HPDE6-E6E7 (cell line): ENCODE measurements at regions not wholly inside any gene's neighbourhood (a gene's known extent, or its start where the extent isn't known, plus 50 kb on each side); places are given as distances from the start of the nearest gene placed in this dataset.
"Not testable (repeated sequence)": the region's sequence is repeated elsewhere in the genome, so short reads cannot be mapped to it uniquely, and the experiment has no call there.

Source experiments
- DNase-seq: peaks from one replicate; pipeline ENCODE4 v3.0.0; 2011; ENCODE audit warnings: missing footprints; ENCODE audit errors: extremely low spot score

DNA sequence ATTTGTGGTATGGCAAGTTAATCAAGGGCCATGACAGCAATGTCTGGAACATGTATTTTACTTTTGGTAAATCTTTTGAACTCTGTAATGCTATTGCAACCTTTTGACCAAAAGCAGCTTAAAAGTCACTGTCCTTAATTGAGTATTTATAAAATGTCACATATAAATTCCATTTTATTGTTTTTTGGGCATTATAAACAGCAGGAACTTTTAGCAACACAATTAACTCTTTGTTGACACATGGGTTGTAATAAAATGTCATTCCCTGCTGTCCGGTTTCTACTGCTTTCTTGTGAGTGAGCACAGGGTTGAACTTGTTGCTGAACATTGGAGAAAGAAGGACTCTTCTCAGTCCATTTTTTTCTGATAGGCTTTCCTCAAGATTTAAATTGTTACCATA is 1923.1 kb downstream of the PCDH9 start:
- no peak for DNase-seq

DNA sequence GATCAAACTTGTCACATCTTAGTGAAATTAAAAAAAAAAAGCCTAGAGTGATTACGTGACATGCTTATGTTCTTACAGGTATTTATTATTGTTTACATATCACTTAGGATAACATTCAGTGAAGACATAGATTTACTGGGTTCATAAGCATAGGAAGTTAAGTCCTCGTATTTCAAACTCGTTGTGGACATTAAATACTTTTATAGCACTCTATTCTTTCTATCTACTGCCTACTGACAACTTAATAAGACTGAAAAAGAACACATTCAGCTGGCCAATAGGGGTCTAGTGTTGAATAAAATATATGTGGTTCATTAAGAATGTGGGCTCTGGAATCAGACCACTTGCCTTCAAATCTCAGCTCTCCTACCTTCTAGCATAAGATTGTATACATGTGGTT is 1927.4 kb downstream of the PCDH9 start:
- DNase-seq, result no peak

DNA sequence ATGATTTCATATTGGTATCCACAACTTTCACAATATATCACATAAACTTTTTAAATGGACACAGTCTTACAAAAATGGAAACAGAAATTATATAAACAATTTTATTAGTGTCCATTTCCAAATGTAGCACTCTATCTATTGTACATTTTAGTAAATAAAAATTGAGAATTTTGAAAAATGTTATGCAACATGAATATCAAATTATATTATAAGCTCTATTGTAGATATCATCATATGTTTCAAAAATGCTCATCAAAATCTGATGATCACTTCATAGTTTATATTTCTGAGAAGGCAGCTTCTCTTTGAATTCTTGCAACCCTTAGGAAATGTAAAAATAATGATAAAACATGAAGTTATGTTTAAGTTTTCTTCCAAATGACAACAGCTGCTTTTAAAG is 1928.6 kb downstream of the PCDH9 start:
- no peak for DNase-seq

DNA sequence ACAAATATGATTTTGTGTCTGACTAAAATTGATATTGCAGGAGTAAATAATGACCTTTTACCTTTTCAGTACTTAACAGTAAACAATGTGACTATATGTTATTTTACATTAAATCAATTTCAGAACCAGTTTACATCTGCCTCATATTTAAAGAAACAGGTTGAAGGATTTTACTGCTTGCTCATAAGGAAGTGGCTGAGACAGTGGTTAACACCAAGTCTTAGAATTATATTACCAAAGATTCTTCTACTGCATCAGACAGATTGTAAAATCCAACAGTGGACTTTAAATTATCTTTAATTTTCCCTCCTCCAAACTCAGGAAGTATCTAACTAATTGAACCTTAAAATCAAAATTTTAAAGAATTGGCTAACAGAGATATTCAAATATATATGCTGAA is 1929.9 kb downstream of the PCDH9 start:
- DNase-seq, result no peak

DNA sequence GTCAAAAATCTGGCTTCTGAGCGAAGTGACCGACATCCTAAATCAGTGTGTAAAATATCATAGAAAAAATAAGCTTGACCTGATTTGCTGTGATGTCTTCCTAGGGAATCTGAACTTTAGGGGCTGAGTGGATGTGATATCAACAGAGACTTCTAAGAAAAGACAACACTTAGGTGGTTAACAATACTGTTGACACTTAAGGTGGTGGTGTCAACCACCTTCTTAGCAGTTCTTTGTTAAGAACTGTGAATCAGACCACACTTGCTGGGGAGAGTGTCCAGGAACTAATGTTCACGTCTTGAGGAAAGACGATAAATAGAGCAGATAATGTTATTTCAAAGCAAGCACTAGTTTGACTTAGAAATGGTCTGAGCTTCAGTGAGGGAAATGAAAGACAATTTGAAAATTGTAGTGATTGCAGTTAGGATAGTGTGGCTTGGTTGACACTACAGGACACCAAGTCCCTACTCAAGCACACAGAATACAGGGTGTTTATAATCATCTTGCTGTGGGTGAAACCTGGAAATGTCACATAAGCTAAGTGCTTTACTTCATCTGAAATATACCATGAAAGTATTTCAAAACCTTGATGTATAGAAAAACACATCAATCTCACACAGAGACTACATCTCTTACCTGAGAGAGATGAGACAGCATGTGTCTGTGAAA is 1936.5 kb downstream of the PCDH9 start:
- DNase-seq, result no peak

DNA sequence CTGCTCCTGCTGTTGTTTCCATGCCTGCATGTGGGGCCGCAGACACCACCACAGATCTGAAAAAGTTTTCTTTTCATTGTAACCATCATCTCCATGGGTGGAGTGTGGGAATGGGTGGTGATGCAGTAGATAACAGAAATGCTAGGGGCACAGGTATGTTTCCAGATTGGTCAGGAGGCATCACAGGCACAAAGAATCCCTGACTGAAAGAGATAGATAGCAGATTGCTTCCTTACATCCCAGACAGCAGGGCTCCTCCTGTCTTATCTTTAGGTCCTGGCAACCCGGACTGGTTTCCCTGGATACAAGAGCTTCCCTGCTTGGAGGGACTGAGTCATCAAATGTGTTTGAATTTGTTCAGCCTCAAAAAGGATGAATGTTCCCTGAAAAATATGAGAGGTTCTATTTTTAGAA is 1937.6 kb downstream of the PCDH9 start:
- no peak for DNase-seq

DNA sequence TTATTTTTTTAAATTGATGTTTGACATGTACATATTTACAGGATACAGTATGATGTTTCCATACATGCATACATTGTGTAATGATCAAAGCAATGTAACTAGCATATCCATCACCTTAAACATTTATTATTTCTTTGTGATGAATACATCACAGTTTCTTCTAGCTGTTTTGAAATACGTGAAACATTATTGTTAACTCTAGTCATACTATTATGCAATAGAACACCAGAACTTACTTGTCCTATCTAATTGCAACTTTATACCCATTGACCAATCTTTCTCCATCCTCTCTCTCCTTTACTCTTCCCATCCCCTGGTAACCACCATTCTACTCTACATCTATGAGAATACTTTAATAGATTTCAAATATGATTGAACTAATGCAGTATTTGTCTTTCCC is 1942.7 kb downstream of the PCDH9 start:
- DNase-seq, result no peak

DNA sequence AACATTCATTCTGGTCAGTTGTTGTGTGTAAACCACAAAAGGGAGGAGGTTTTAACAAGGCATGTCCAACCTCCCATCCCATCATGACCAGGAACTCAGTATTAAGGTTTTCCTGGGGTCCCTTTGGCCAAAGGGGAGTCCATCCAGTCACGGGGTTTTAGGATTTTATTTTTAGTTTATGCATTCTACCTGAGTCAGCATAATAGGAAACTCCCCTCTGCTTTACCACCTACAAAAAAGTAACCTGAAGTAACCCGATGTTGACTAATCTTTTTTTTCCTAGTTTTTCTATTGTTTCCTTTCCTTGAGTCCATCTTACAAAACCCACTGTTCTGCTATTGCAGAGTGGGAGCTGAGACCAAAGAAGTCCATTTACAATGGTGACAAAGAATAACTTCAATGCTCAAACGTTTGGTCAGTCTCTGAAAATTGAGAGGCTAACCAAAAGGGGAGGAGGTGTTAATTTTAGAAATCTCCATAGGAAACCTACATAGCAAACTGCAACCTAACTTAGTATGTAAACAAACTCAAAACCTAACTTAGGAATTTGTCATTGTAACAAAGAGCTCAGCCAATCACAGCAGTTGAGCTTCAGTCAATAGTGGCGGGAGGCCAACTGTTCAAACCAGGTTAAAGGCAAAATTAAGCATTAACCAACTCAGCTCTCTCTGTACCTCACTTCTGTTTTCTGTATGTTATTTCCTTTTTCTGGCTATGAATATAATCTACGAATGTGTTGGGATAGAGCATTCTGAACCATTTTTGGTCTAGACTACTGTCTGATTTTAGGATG is 1954.1 kb downstream of the PCDH9 start:
- no peak for DNase-seq

DNA sequence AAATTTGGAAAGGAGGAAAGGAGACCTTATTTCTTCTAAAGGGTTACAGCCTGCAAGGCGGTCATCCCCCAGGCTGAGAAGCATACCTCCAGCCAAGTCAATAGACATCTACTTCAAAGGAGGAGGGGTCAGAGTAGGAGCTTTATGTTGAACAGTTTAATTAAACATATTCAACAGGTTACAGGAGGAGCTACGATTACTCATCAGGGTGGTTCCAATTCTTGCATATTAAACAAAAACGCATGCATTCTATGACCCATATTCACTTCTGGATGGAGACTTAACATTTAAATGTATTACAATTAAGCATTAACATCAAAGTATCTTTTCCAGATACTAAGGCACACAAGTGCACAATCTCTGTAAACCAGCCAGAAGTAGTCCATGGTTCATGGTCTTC is 1955.0 kb downstream of the PCDH9 start:
- no peak for DNase-seq

DNA sequence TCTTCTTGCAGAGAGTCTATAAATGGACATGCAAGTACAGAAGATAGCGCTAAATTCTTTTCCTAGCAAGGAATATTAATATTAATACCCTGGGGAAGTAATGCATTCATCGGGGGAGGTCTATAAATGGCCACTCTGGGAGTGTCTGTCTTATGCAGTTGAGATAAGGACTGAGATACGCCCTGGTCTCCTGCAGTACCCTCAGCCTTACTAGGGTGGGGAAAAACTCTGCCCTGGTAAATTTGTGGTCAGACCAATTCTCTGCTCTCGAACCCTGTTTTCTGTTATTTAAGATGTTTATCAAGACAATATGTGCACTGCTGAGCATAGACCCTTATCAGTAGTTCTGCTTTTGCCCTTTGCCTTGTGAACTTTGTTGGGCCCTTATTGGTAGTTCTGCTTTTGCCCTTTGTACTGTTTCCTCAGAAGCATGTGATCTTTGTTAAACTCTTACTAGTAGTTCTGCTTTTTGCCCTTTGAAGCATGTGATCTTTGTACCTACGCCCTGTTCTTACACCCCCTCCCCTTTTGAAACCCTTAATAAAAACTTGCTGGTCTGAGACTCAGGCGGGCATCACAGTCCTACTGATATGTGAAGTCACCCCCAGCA is 1956.2 kb downstream of the PCDH9 start:
- DNase-seq, result not testable (repeated sequence)

DNA sequence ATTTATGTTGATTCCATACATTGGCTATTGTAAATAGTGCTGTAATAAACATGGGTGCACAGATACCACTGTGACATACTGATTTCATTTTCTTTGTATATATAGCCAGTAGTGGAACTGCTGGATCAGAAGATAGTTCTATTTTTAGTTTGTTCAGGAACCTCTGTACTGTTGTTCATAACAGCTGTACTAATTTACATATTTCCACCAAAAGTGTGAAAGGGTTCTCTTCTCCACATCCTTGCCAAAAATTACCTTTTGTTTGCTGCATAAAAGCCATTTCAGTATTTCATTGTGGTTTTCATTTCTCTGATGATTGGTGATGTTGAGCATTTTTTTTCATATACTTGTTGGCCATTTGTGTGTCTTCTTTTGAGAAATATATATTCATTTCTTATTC is 1962.1 kb downstream of the PCDH9 start:
- DNase-seq, result no peak

DNA sequence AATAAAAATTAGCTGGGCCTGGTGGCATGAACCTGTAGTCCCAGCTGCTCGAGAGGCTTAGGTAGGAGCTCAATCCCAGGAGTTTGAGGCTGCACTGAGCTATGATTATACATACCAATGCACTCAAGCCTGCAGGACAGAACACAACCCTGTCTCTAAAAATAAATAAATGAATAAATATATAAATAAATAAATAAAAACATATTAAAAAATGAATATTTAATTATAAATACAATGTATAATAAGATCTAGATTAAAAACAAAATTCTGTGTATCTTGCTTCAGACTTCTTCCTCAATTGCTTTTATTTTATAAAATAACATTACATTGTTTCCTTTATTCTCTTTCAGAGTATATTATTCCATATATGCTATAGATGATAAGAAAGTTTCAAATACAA is 1964.1 kb downstream of the PCDH9 start:
- DNase-seq, result no peak

DNA sequence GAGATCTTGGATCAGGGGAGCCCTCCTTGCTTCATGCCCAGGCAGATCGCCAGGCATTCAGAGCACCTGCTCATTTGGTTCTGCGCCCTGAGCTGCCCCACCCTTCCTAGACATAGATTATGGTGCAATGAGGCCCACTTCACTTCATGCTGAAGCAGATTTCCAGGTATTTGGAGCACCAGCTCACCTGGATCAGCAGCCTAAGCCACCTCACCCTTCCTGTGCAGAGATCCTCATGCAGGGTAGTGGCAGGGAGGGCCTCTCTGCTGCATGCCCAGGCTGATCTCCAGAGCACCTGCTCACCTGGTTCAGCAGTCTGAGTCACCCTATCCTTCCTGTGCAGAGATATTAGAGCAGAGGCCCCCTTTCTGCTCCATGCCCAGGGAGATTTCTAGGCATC is 1966.1 kb downstream of the PCDH9 start:
- peak; percentile 4 for DNase-seq

DNA sequence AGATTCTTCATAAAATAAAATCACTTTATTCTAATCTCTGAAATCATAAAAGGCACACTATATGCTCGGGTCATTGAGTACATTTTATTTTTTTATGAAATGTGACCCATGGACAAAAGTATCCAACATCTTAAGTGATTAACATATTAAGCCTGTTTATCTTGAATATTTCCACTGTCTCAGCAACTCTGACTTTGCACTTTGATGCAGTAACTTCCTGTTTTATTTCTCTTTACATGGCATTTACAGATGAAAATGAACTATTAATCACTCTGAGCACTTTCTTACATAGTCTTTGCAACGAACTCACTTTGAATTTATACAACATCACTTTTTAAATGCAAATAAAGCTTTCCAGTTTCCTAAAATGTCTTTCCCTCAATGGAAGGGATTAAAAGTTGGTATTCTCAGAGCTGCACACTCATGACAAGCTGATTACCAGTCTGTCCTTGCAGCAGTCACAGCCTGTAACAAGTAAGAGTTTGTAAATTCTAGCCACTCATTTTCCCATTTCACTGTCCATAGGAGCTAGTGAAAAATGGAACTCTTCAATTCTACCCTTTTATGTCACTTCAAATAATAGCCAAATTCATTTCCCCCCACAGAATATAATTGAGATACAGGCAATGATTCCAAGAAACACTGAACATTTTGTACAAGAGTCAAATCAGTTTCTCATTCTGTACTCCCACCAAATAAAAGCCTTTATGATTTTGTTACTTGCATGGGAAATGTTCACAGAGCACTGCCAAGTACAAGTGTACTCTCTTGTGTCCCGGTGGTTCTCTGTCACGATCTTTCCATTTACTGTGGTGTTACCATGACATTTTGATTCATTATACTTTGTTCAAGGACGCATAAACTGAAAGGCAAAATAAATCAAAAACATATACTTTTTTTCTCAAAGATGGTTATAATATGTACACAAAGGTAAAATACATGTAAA is 1968.9 kb downstream of the PCDH9 start:
- no peak for DNase-seq

DNA sequence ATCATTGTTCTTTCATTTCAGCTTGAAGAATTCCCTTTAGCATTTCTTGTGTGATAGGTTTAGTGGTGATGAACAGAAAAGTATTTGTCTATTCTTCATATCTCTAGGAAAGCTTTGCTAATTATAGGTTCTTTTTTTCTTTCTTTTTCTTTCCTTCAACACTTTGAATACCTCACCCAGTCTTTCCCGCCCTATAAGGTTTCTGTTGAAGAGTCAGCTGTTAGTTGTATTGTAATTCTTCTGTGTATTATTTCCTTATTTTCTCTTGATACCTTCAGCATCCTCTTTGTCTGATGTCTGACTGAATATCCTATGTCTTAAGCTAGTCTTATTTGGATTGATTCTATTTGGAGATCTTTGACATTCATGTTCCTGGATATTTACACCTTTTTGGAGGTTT is 1989.4 kb downstream of the PCDH9 start:
- DNase-seq, result no peak

DNA sequence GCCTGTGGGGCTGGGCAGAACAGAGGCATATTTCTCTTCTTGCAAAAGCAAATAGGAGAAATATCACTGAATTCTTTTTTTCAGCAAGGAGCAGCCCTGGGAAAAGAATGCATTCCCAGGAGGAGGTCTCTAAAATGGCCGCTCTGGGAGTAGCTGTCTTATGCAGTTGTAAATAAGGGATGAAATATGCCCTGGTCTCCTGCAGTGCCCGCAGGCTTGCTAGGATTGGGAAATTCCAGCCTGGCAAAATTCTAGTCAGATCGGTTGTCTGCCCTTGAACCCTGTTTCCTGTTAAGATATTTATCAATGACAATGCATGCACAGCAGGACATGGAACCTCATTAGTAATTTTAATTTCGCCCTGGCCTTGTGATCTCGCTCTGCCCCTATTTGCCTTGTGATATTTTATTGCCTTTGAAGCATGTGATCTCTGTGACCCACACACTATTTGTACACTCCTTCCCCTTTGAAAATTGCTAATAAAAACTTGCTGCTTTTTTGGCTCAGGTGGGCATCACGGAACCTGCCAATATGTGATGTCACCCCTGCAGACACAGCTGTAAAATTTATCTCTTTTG is 1993.2 kb downstream of the PCDH9 start:
- no peak for DNase-seq

DNA sequence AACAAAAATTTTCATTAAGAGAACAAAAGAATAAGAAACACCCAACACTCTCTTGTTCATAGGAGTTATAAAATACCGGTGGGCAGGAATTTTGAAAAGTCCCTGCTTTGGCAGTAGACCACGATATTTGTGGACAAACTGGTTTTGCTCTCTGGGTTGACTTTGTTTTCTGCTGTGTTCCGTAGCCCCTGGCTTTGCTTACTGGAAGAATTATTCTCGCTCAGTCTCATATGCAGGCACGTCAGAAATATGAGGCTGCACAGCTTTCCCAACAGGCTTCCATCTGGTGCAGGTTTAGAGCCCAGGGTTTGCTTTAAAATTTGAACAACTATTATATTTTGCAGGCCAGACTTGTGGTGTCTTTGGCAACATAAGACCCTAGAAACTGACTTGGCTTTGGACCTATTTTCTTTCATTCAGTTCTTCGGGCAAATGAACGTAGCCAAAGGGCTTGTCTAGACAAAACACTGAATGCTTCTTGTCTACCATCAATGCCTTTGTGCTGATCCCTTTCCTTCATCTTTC is 2012.6 kb downstream of the PCDH9 start:
- DNase-seq, result no peak

DNA sequence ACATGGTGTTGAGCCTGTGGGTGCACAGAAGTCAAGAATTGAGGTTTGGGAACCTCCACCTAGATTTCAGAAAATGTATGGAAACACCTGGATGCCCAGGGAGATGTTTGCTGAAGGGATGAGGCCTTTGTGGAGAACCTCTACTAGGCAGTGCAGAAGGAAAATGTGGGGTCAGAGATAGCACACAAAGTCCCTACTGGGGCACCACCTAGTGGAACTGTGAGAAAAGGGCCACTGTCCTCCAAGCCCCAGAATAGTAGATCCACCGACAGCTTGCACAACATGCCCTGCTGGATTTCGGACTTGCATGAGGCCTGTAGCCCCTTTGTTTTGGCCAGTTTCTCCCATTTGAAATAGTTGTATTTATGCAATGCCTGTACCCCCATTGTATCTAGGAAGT is 2027.3 kb downstream of the PCDH9 start:
- not testable (repeated sequence) for DNase-seq

DNA sequence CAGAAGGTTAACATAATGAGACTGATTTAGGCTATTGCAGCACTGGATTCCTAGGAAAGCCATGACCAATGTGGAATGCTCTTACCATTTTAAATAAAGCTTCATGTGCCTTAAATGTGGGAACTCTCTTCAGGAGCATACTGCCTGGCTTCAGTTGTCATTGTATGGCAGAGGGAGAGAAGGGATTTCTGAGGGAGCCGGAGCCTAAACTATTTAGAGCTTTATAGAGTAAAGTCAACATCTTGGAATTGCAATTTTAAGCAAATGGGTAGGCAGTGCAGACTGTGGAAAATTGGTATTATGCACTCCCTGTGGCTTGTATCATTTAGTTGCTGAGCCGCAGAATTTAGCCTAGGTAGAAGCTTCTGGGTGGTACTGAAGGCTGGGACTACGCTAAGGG is 2041.4 kb downstream of the PCDH9 start:
- DNase-seq, result no peak

DNA sequence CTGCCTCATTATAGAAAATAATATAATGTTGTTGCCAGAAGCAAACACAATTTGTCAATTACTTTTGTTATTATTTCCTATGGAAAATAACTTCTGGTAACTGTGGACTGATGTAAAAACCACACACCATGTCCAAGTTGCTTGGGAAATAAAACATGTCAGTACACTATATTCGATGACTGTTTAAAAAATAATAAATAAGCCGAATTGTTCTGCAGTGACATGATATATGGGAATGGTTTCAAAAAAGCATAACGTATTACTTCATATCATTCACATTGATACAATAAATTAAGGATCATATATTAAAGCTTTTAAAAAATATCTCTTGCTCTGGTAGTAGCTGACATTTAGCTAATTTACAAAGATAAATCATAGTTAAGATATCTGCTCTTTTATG is 2062.1 kb downstream of the PCDH9 start:
- no peak for DNase-seq

DNA sequence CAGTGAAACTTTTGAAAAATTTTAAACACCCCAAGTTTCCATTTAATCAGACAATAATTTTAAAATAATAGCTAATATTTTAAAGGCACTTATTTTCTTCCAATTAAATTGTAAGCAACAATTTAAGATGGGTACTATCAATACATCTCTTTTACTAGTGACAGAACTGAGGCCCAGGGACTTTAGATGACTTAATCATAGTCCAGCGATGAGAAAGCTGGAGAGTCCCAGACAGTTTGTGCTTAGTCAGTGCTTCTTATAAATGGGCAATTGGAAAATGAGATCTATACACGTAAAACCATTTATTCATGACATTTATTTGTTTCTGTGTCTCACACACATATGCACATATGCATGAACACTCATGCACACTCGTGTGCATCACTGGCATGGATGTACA is 2063.5 kb downstream of the PCDH9 start:
- no peak for DNase-seq
